Karpas-422 (cell line): ENCODE measurements at regions not wholly inside any gene's neighbourhood (a gene's known extent, or its start where the extent isn't known, plus 50 kb on each side); places are given as distances from the start of the nearest gene placed in this dataset.

Experiments used
- DNase-seq: peaks from one replicate; pipeline ENCODE4 v3.0.0-alpha.2; 2015
- H2AFZ ChIP-seq: fragments of 200-600 bp; sonication (generic); 2 replicates; pipeline ENCODE4 v1.6.1; 2014; ENCODE audit warnings: antibody characterized with exemption, low read length, mixed read lengths
- H3K27ac ChIP-seq: fragments of 200-600 bp; sonication (generic); 2 replicates; pipeline ENCODE4 v1.5.1; 2014; ENCODE audit warnings: mild to moderate bottlenecking, low read length, moderate library complexity
- H3K27me3 ChIP-seq: fragments of 200-600 bp; sonication (generic); 2 replicates; pipeline ENCODE4 v1.6.1; 2014; ENCODE audit warnings: low read length, mixed read lengths
- H3K36me3 ChIP-seq: fragments of 200-600 bp; sonication (generic); 2 replicates; pipeline ENCODE4 v1.6.1; 2014; ENCODE audit warnings: low read length, mixed read lengths; ENCODE audit not compliant: insufficient read depth
- H3K4me1 ChIP-seq: fragments of 200-600 bp; sonication (generic); 2 replicates; pipeline ENCODE4 v1.6.1; 2014; ENCODE audit warnings: mild to moderate bottlenecking, low read length, mixed read lengths
- H3K4me2 ChIP-seq: fragments of 200-600 bp; sonication (generic); 2 replicates; pipeline ENCODE4 v1.6.1; 2014; ENCODE audit warnings: low read length, low read depth, mild to moderate bottlenecking; ENCODE audit not compliant: poor library complexity, severe bottlenecking
- H3K4me3 ChIP-seq: fragments of 200-600 bp; sonication (generic); 2 replicates; pipeline ENCODE4 v1.5.1; 2014; ENCODE audit warnings: mild to moderate bottlenecking, antibody characterized with exemption, low read length, mixed read lengths
- H3K79me2 ChIP-seq: fragments of 200-600 bp; sonication (generic); 2 replicates; pipeline ENCODE4 v1.6.1; 2014; ENCODE audit warnings: mild to moderate bottlenecking, low read length, mixed read lengths
- H3K9ac ChIP-seq: fragments of 200-600 bp; sonication (generic); 2 replicates; pipeline ENCODE4 v1.6.0; 2014; ENCODE audit warnings: low read length
- H3K9me2 ChIP-seq: fragments of 200-600 bp; sonication (generic), shearing (Covaris generic); replicated peaks from 2 replicates; pipeline ENCODE4 v1.6.0; 2014; ENCODE audit warnings: mild to moderate bottlenecking, low read length, moderate library complexity; ENCODE audit not compliant: insufficient read depth
- H3K9me3 ChIP-seq: fragments of 300-700, 200-600 bp; sonication (generic); 2 replicates; pipeline ENCODE4 v1.6.1; 2014; ENCODE audit warnings: low read length, mixed read lengths
- H4K20me1 ChIP-seq: fragments of 200-600 bp; sonication (generic); 2 replicates; pipeline ENCODE4 v1.6.1; 2014; ENCODE audit warnings: mild to moderate bottlenecking, antibody characterized with exemption, low read length, low read depth; ENCODE audit not compliant: insufficient read depth

DNA sequence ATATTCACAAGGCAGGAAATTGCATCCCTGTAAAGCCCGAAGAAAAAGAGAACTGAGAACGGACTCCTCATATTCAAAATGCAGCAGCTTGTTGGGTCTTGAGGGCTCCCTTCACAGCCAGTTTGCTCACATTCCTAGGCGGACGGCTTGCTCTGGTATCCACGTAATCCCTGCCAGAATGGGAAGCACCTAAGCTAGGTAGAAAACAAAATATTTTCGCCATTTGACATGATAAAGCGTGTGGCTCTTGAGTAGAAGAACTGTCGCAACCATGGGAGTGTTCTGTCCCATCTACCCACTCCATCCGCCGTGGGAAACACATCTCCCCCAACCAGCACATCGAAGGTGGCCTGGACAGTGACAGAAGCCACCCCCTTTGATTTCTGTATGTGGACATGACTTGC lies 183.1 kb downstream of the GAS1 start:
- Histone ChIP-seq H3K27ac (no peak overlapping the region), H3K4me3 (no peak overlapping the region), H3K4me1 (no peaks in the 10 kb centered on the region), H3K9me3 (no peaks in the 10 kb centered on the region), H3K36me3 (no peaks in the 10 kb centered on the region), H4K20me1 (no peaks in the 10 kb centered on the region), H3K4me2 (no peak overlapping the region), H2AFZ (no peak overlapping the region), H3K9me2 (no peaks in the 10 kb centered on the region), H3K27me3 (no peaks in the 10 kb centered on the region), H3K9ac (no peak overlapping the region), H3K79me2 (no peaks in the 10 kb centered on the region)
- no peak for DNase-seq

DNA sequence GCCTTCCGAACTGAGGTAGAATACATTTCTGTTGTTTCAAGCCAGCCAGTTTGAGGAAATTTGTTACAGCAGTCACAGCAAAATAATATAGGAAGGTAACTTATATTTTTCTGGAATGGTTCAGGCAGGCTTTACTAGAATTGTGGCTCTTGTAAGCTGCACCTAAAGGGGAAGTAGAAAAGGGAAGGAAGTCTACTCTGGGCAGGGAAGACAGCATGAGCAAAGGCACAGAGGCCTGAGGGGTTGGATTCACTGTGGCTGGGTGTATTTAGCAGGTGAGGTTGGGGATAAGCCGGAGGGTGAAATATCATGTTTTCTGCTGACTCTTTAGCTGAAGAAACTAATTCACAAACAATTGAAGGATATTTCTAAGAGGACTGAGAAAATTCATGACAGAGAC lies 183.5 kb downstream of the GAS1 start:
- Histone ChIP-seq H3K4me1 (no peaks in the 10 kb centered on the region), H4K20me1 (no peaks in the 10 kb centered on the region), H3K9me2 (no peaks in the 10 kb centered on the region), H3K4me2 (no peak overlapping the region), H2AFZ (no peak overlapping the region), H3K27ac (no peak overlapping the region), H3K9ac (no peak overlapping the region), H3K36me3 (no peaks in the 10 kb centered on the region), H3K79me2 (no peaks in the 10 kb centered on the region), H3K4me3 (no peak overlapping the region), H3K9me3 (no peaks in the 10 kb centered on the region), H3K27me3 (no peaks in the 10 kb centered on the region)
- no peak for DNase-seq

DNA sequence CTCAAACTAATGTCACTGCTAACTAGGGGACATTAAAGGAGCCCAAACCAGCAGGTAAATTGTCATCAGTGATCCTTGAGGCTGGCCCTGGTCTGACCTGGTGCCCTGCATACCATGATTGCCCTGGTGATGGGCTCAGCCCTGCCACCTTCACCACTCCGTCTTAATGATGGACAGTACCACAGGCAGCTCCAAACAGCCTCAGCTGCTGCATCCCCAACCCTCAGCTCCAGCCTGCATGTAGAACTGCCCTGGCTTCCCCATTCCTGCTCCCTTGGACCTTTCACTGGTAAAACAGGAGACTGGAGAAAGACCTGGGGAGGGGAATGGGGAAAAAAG lies 190.0 kb downstream of the GAS1 start:
- Histone ChIP-seq H3K9me3 (no peaks in the 10 kb centered on the region), H2AFZ (no peak overlapping the region), H3K36me3 (no peaks in the 10 kb centered on the region), H3K27me3 (no peaks in the 10 kb centered on the region), H4K20me1 (no peaks in the 10 kb centered on the region), H3K79me2 (no peaks in the 10 kb centered on the region), H3K4me3 (no peak overlapping the region), H3K9me2 (no peaks in the 10 kb centered on the region), H3K27ac (no peak overlapping the region), H3K4me2 (no peak overlapping the region), H3K4me1 (no peaks in the 10 kb centered on the region), H3K9ac (no peak overlapping the region)
- no peak for DNase-seq

DNA sequence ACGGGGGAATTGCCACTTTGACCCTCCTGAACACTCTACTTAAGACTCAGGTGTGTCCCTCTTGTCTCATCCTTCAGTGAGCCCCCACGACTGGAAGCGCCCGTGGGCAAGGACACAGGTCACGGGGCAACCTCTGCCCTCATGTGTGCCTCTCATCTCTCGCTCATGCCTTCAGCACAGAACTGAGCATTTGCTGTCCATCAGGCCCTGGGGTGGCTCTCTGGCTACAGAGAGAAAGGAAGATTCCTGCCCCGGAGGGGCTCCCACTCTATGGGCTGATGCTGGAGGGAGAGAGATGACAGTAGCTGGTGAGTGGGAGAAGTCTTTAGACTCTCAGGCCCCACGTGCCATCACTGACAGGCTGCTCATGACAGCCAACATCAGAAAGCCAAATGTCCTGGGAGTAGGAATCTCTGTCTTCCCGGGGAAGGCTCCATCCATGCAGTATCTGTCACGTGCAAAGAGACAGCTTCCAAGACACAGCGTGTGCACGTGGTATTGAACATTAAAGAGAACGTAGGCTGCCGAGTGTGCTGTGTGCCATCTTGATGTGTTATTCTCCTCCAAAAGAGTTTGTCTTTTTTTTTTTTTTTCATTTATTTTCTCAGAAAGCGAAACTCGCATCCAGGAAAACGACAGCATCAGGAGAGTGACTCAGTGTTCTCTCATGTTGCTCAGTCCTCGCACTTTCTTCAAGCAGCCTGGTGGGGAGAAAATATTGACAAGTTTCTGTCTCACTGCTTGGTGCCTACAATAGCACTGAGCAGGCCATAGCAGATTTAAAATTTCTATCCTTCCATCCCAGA lies 190.5 kb downstream of the GAS1 start:
- Histone ChIP-seq H3K36me3 (no peaks in the 10 kb centered on the region), H3K79me2 (no peaks in the 10 kb centered on the region)

DNA sequence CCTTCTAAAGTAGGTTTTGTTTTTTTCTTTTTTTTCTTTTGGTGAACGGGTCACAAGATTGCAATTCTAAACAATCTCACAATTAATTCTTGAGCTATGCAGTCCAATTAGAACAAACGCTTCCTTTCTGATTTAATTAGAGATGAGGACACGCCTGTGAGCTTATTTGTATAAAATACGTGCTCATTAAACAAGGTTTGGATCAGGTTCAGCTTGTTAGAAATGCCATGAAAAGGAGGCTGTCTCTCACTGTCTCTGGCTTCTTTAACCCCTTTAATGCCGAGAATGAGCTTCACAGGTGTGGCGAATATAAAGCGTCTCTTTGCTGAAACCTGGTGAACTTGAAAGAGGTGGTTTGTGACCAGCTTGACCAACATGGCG lies 191.8 kb downstream of the GAS1 start:
- Histone ChIP-seq H2AFZ (no peak overlapping the region), H3K36me3 (no peaks in the 10 kb centered on the region)
- DNase-seq = no peak

More for the DNA sequence above, 190.5 kb downstream of the GAS1 start:
- H3K27ac ChIP-seq = no peak overlapping the region
- no peaks in the 10 kb centered on the region for H3K27me3 ChIP-seq
- H3K9ac ChIP-seq = no peak overlapping the region
- no peaks in the 10 kb centered on the region for H3K9me2 ChIP-seq
- DNase-seq = no peak
- H2AFZ ChIP-seq = no peak overlapping the region
- no peaks in the 10 kb centered on the region for H3K9me3 ChIP-seq
- no peaks in the 10 kb centered on the region for H3K4me1 ChIP-seq
- H4K20me1 ChIP-seq = no peaks in the 10 kb centered on the region
- H3K4me3 ChIP-seq = no peak overlapping the region
- no peak overlapping the region for H3K4me2 ChIP-seq

DNA sequence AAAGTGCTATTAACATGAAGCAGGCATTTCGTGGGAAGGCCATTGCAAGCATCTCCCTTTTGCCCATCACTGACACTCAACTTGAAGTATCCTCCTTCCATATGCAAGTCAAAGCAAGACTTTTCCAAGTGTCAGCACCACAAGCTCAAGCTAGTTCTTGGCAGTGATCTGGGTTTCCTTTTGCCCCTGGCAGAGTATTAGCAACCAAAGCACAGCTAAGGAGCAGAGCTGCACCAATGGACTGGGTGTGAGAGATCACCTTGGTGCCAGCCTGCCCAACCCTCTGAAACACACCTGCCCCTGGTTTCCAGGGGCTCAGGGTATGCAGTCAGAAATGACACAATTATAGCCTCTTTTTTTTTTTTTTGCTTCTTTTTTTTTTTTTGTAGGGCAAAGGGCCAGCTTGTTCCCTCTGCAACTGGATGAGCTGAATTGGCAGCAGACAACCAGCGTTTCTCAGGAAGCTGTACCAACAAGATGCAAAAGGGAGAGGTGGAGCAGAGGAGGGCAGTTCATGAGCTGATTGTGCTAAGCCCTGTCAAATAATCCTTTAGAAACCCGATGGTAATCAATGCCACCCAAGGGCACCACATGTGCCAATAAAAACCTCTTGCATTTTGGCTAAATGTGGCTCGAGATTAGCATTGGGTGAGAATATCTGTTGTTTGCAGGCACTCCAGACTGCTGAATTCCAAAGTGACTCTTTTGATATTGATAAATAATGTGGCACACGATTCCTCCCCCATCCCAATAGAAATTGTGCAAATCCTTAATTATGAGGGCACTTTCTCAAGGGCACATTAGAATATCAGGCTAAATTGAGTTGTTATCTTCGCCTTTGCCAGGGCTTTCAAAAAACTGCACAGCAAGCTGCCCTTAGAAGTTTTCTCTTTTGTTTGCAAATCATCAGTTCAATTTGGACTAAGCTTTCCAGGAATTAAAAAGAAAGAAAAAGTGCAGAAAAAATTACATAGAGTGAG lies 192.4 kb downstream of the GAS1 start:
- no peak for DNase-seq
- Histone ChIP-seq H3K27ac (no peak overlapping the region), H3K9ac (no peak overlapping the region), H3K27me3 (no peaks in the 10 kb centered on the region), H3K4me3 (no peak overlapping the region), H3K4me2 (no peak overlapping the region), H3K79me2 (no peaks in the 10 kb centered on the region), H3K9me2 (no peaks in the 10 kb centered on the region), H3K4me1 (no peaks in the 10 kb centered on the region), H3K36me3 (no peaks in the 10 kb centered on the region), H4K20me1 (no peaks in the 10 kb centered on the region), H2AFZ (no peak overlapping the region), H3K9me3 (no peaks in the 10 kb centered on the region)

More for the DNA sequence above, 191.8 kb downstream of the GAS1 start:
- Histone ChIP-seq H3K9me3 (no peaks in the 10 kb centered on the region), H3K27ac (no peak overlapping the region), H3K9me2 (no peaks in the 10 kb centered on the region), H4K20me1 (no peaks in the 10 kb centered on the region), H3K79me2 (no peaks in the 10 kb centered on the region), H3K4me2 (no peak overlapping the region), H3K4me3 (no peak overlapping the region), H3K27me3 (no peaks in the 10 kb centered on the region), H3K4me1 (no peaks in the 10 kb centered on the region), H3K9ac (no peak overlapping the region)

DNA sequence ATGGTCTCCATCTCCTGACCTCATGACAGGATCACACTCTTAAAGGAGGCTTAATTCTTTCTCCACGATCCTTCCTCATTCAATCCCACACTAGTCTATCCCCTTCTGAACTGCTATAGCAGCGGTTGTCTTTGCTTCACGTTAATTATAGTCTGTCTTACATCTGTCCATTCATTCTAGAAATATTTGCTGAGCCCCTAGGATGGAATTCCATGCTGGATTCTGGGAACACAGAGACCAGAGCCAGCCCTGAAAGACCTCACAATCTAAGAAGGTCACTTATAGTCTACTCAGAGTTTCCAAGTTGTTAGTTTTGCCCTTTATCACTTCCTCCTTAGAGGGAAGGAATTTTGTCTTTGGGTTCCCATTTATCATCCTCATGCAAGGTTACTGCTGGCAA lies 193.5 kb downstream of the GAS1 start:
- Histone ChIP-seq H3K4me1 (no peaks in the 10 kb centered on the region), H3K9me3 (no peaks in the 10 kb centered on the region), H4K20me1 (no peaks in the 10 kb centered on the region), H3K9ac (no peak overlapping the region), H3K27ac (no peak overlapping the region), H3K4me3 (no peak overlapping the region), H3K79me2 (no peaks in the 10 kb centered on the region), H3K9me2 (no peaks in the 10 kb centered on the region), H3K4me2 (no peak overlapping the region), H3K27me3 (no peaks in the 10 kb centered on the region), H3K36me3 (no peaks in the 10 kb centered on the region), H2AFZ (no peak overlapping the region)
- no peak for DNase-seq

DNA sequence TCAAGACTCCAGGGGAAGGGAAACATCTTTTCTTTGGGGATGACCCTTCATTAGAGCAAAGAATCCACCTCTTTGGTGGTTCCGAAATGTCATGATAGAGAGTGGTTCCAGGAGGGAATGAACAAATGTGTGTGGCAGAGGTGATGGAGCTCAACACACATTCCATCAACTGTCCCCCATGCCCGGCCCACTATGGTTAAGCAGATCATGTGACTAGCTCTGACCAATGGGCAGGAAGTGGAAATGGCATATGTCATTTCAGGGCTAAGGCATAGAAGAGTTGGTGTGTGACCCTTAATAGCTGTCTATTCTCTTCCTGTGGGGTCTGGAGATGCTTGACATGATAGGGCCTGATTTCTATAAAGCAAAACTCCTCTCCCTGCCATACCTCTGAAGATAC lies 194.6 kb downstream of the GAS1 start:
- no peak for DNase-seq

More for the DNA sequence above, 194.6 kb downstream of the GAS1 start:
- no peaks in the 10 kb centered on the region for H3K4me1 ChIP-seq
- H2AFZ ChIP-seq = no peak overlapping the region
- H3K4me3 ChIP-seq = no peak overlapping the region
- no peak overlapping the region for H3K9ac ChIP-seq
- no peaks in the 10 kb centered on the region for H3K36me3 ChIP-seq
- H3K4me2 ChIP-seq = no peak overlapping the region
- H3K9me3 ChIP-seq = no peaks in the 10 kb centered on the region
- H3K27me3 ChIP-seq = no peaks in the 10 kb centered on the region
- H4K20me1 ChIP-seq = no peaks in the 10 kb centered on the region
- no peak overlapping the region for H3K27ac ChIP-seq
- no peaks in the 10 kb centered on the region for H3K79me2 ChIP-seq
- no peaks in the 10 kb centered on the region for H3K9me2 ChIP-seq
